NCI-H345 treated with DMSO at 0.1 percent for 48 hours (cell line): ENCODE measurements at regions not wholly inside any gene's neighbourhood (a gene's known extent, or its start where the extent isn't known, plus 50 kb on each side); places are given as distances from the start of the nearest gene placed in this dataset.

Experiments used
- DNase-seq: peaks from one replicate; lab custom pipeline; 2025; ENCODE audit not compliant: unreplicated experiment; lab: John Stamatoyannopoulos, UW

GRCh38 chr7:22589641-22590201, 89.7 kb upstream of the STEAP1B start:
- DNase-seq: no peak

- no peak for DNase-seq
Observed at GRCh38 chr7:22588351-22588750, 88.4 kb upstream of the STEAP1B start.

GRCh38 chr7:22587322-22587721, 87.3 kb upstream of the STEAP1B start:
- no peak for DNase-seq

- no peak for DNase-seq
Observed at GRCh38 chr7:22586786-22587140, 86.8 kb upstream of the STEAP1B start.

GRCh38 chr7:22586101-22586785, 86.3 kb upstream of the STEAP1B start:
- DNase-seq: no peak

- no peak for DNase-seq
Observed at GRCh38 chr7:22584179-22584578, 84.2 kb upstream of the STEAP1B start.

GRCh38 chr7:22582863-22583622, 83.1 kb upstream of the STEAP1B start:
- no peak for DNase-seq

GRCh38 chr7:22581099-22581498, 81.1 kb upstream of the STEAP1B start:
- DNase-seq: no peak

- no peak for DNase-seq
Observed at GRCh38 chr7:22579961-22580360, 80.0 kb upstream of the STEAP1B start.

GRCh38 chr7:22578007-22578733, 78.2 kb upstream of the STEAP1B start:
- DNase-seq: no peak

GRCh38 chr7:22577470-22578001, 77.5 kb upstream of the STEAP1B start:
- no peak for DNase-seq

GRCh38 chr7:22576612-22577469, 76.9 kb upstream of the STEAP1B start:
- no peak for DNase-seq

- DNase-seq: no peak
Observed at GRCh38 chr7:22574754-22575520, 74.9 kb upstream of the STEAP1B start.

GRCh38 chr7:22572937-22573336, 72.9 kb upstream of the STEAP1B start:
- no peak for DNase-seq

GRCh38 chr7:22572292-22572691, 72.3 kb upstream of the STEAP1B start:
- no peak for DNase-seq

GRCh38 chr7:22571766-22572165, 71.8 kb upstream of the STEAP1B start:
- no peak for DNase-seq

GRCh38 chr7:22569586-22570321, 69.8 kb upstream of the STEAP1B start:
- DNase-seq: no peak

- no peak for DNase-seq
Observed at GRCh38 chr7:22566592-22566991, 66.6 kb upstream of the STEAP1B start.

GRCh38 chr7:22566176-22566575, 66.2 kb upstream of the STEAP1B start:
- no peak for DNase-seq
